ENCODE measurements at regions not wholly inside any gene's neighbourhood (a gene's known extent, or its start where the extent isn't known, plus 50 kb on each side); places are given as distances from the start of the nearest gene placed in this dataset.

GRCh38 chr6:40807484-40807883, 220.3 kb upstream of the LRFN2 start:
- 0 out of 2 replicates have a peak, but pooled peaks cover 6% of the 10 kb centered on the region for H3K27me3 ChIP-seq (ENCODE audit: insufficient read depth, low read depth)
- no peak for DNase-seq
- TF ChIP-seq EZH2 (IDR thresholded peaks at IDR 0.05; ENCODE audit: low read depth) = no peak
- TF ChIP-seq, protein P1, sequence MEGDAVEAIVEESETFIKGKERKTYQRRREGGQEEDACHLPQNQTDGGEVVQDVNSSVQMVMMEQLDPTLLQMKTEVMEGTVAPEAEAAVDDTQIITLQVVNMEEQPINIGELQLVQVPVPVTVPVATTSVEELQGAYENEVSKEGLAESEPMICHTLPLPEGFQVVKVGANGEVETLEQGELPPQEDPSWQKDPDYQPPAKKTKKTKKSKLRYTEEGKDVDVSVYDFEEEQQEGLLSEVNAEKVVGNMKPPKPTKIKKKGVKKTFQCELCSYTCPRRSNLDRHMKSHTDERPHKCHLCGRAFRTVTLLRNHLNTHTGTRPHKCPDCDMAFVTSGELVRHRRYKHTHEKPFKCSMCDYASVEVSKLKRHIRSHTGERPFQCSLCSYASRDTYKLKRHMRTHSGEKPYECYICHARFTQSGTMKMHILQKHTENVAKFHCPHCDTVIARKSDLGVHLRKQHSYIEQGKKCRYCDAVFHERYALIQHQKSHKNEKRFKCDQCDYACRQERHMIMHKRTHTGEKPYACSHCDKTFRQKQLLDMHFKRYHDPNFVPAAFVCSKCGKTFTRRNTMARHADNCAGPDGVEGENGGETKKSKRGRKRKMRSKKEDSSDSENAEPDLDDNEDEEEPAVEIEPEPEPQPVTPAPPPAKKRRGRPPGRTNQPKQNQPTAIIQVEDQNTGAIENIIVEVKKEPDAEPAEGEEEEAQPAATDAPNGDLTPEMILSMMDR (conservative IDR thresholded peaks at IDR 0.05) = no peak
- H3K9me3 ChIP-seq (ENCODE audit: insufficient read depth, low read depth) = no peaks in the 10 kb centered on the region
- no peaks in the 10 kb centered on the region for H3K4me1 ChIP-seq (replicated peaks; ENCODE audit: insufficient read depth)
- no peak overlapping the region for H3K4me2 ChIP-seq
- intact Hi-C loops (cut with micrococcal nuclease; ENCODE audit: unreplicated experiment) = no loop called here
- H3K79me2 ChIP-seq (ENCODE audit: low read depth) = no peaks in the 10 kb centered on the region
- CTCF ChIA-PET = no interaction called here
- no TSS peak for BruUV-seq (replicated peaks)
- H4K20me1 ChIP-seq (ENCODE audit: insufficient read depth) = no peaks in the 10 kb centered on the region
- no peak overlapping the region for H2AFZ ChIP-seq
- H3K36me3 ChIP-seq (ENCODE audit: low read depth) = no peaks in the 10 kb centered on the region
- H3F3A ChIP-seq (ENCODE audit: insufficient read depth, low read depth) = no peaks in the 10 kb centered on the region
- H3K4me3 ChIP-seq = no peak overlapping the region
- POLR2A ChIA-PET (ENCODE audit: unreplicated experiment) = no interaction called here
- no peak overlapping the region for H3K27ac ChIP-seq
- H3K9me2 ChIP-seq (ENCODE audit: insufficient read depth) = no peaks in the 10 kb centered on the region

DNA sequence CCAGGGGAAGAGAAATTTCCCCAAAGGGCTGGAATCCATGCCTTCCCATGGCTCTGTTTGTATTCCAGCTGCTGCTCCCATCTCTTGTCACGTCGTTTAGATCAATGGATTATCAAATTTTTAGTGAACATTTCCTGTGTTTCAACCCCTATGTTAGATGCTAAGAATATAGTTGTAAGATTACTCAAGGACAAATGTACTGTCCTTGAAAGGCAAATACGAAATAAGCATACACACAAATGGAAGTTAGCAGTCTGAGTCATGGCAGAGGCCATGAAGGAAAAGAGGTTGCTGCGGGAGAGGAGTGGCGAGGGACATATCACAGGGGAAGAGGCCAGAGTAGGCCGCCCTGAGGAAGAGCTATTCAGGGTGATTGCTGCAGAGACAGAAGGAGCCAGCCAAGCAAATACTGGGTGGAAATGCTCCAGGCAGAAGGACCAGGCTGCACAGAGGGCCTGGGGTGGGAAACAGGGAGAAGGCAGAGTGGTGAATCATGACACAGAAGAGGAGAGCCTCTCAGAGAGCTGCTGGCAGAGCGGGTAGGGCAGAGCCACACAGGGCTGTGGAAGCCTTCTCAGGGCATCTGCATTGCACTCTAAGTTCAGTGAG, 219.2 kb upstream of the LRFN2 start:
- TF ChIP-seq, protein P1 (conservative IDR thresholded peaks at IDR 0.05) = no peak
- TF ChIP-seq EZH2 (IDR thresholded peaks at IDR 0.05; ENCODE audit: low read depth) = no peak
- ChIA-PET CTCF (no interaction called here), POLR2A (ENCODE audit: unreplicated experiment) (no interaction called here)
- Histone ChIP-seq H4K20me1 (ENCODE audit: insufficient read depth) (no peaks in the 10 kb centered on the region), H3K27me3 (ENCODE audit: insufficient read depth, low read depth) (0 out of 2 replicates have a peak, but pooled peaks cover 6% of the 10 kb centered on the region), H3K9me2 (ENCODE audit: insufficient read depth) (no peaks in the 10 kb centered on the region), H3K79me2 (ENCODE audit: low read depth) (no peaks in the 10 kb centered on the region), H3K4me2 (no peak overlapping the region), H3F3A (ENCODE audit: insufficient read depth, low read depth) (no peaks in the 10 kb centered on the region), H2AFZ (no peak overlapping the region), H3K27ac (no peak overlapping the region), H3K4me1 (replicated peaks; ENCODE audit: insufficient read depth) (no peaks in the 10 kb centered on the region), H3K4me3 (no peak overlapping the region), H3K9me3 (ENCODE audit: insufficient read depth, low read depth) (no peaks in the 10 kb centered on the region), H3K36me3 (ENCODE audit: low read depth) (no peaks in the 10 kb centered on the region)
- intact Hi-C loops (cut with micrococcal nuclease; ENCODE audit: unreplicated experiment) = no loop called here
- no peak for DNase-seq
- no TSS peak for BruUV-seq (replicated peaks)

DNA sequence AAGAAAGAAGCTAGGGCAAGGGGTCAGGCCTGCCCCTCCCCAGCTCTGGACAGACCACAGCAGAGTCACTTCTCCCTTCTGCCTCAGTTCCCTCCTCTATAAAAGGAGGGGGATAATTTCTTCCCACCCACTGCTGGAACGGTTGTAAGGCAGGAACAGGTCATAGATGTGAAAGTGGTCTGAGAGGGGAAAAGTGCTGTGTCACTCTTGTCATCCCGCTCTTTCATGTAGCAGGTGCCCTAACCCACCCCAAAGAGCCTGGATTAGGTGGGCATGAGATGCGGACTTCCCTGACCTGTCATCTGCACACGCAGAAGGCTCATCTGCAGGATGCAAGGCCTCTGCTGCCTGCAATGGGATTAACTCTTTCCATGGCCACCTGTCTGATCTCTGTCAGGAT, 218.2 kb upstream of the LRFN2 start:
- no peaks in the 10 kb centered on the region for H3K9me3 ChIP-seq (ENCODE audit: insufficient read depth, low read depth)
- H3K79me2 ChIP-seq (ENCODE audit: low read depth) = no peaks in the 10 kb centered on the region
- no peaks in the 10 kb centered on the region for H3F3A ChIP-seq (ENCODE audit: insufficient read depth, low read depth)
- H3K27ac ChIP-seq = no peak overlapping the region
- intact Hi-C loops (cut with micrococcal nuclease; ENCODE audit: unreplicated experiment) = no loop called here
- ChIA-PET CTCF (no interaction called here), POLR2A (ENCODE audit: unreplicated experiment) (no interaction called here)
- H4K20me1 ChIP-seq (ENCODE audit: insufficient read depth) = no peaks in the 10 kb centered on the region
- H3K4me1 ChIP-seq (replicated peaks; ENCODE audit: insufficient read depth) = no peaks in the 10 kb centered on the region
- TF ChIP-seq EZH2 (IDR thresholded peaks at IDR 0.05; ENCODE audit: low read depth) = no peak
- TF ChIP-seq, protein P1 (conservative IDR thresholded peaks at IDR 0.05) = no peak
- no TSS peak for BruUV-seq (replicated peaks)
- H3K36me3 ChIP-seq (ENCODE audit: low read depth) = no peaks in the 10 kb centered on the region
- H3K9me2 ChIP-seq (ENCODE audit: insufficient read depth) = no peaks in the 10 kb centered on the region
- H2AFZ ChIP-seq = no peak overlapping the region
- H3K4me3 ChIP-seq = no peak overlapping the region
- H3K4me2 ChIP-seq = no peak overlapping the region
- no peak for DNase-seq
- 0 out of 2 replicates have a peak, but pooled peaks cover 6% of the 10 kb centered on the region for H3K27me3 ChIP-seq (ENCODE audit: insufficient read depth, low read depth)

Measured in PC-9 (cell line).